ENCODE measurements at regions not wholly inside any gene's neighbourhood (a gene's known extent, or its start where the extent isn't known, plus 50 kb on each side); places are given as distances from the start of the nearest gene placed in this dataset.

DNA sequence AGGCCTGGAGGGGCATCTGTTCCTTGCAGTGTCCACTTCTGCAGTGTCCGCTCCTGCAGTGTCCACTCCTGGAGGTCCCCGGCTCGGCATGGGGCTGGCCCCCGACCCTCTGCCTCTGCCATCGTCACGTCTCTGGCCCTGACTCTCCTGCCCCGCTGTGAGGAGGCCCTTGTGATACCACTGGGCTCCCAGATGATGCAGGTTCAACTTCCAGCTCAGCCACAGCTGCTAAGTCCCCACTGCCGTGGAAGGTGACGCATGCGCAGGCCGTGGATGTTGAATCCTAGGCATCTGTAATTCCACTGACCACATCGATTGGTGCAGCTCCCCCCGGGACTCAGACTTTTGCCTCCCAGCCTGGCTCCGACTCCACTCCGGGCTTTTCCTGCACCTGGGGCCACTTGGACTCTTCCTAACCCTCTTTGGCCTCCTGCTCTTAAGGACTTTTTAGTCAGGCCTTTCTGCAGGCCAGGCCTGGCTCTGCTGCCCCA lies 95.1 kb downstream of the GLRX3 start:
- TF ChIP-seq EZH2 (IDR thresholded peaks at IDR 0.05; ENCODE audit: borderline replicate concordance, low read length): no peak
- TF ChIP-seq, protein P1, sequence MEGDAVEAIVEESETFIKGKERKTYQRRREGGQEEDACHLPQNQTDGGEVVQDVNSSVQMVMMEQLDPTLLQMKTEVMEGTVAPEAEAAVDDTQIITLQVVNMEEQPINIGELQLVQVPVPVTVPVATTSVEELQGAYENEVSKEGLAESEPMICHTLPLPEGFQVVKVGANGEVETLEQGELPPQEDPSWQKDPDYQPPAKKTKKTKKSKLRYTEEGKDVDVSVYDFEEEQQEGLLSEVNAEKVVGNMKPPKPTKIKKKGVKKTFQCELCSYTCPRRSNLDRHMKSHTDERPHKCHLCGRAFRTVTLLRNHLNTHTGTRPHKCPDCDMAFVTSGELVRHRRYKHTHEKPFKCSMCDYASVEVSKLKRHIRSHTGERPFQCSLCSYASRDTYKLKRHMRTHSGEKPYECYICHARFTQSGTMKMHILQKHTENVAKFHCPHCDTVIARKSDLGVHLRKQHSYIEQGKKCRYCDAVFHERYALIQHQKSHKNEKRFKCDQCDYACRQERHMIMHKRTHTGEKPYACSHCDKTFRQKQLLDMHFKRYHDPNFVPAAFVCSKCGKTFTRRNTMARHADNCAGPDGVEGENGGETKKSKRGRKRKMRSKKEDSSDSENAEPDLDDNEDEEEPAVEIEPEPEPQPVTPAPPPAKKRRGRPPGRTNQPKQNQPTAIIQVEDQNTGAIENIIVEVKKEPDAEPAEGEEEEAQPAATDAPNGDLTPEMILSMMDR (IDR thresholded peaks at IDR 0.05; ENCODE audit: low read length): no peak
